Gastroesophageal sphincter (tissue), 3 donors: ENCODE measurements at regions not wholly inside any gene's neighbourhood (a gene's known extent, or its start where the extent isn't known, plus 50 kb on each side); places are given as distances from the start of the nearest gene placed in this dataset.

Experiments
- CTCF ChIP-seq, 4 experiments: fragments of 200-600 bp in 2 of 4; fragments of 450-650 bp in 2 of 4; sonication (generic) in 1 of 4; IDR thresholded peaks; one replicate each; pipeline ENCODE4 v1.5.1; 2017 to 2019; ENCODE audit warnings: antibody characterized with exemption in 4 of 4, mild to moderate bottlenecking in 2 of 4, moderate library complexity in 2 of 4
- POLR2A ChIP-seq, 2 donors: fragments of 450-650 bp; IDR thresholded peaks; one replicate each; pipeline ENCODE4 v1.6.1; 2017; ENCODE audit warnings: antibody characterized with exemption in 2 of 2, mild to moderate bottlenecking in 2 of 2, moderate library complexity in 1 of 2

GRCh38 chr2:204251158-204251997, 293.9 kb upstream of the PARD3B start:
- TF ChIP-seq CTCF (IDR thresholded peaks at IDR 0.05) (no peak), POLR2A (IDR thresholded peaks at IDR 0.05) (no peak)
